ENCODE measurements at regions not wholly inside any gene's neighbourhood (a gene's known extent, or its start where the extent isn't known, plus 50 kb on each side); places are given as distances from the start of the nearest gene placed in this dataset.

DNA sequence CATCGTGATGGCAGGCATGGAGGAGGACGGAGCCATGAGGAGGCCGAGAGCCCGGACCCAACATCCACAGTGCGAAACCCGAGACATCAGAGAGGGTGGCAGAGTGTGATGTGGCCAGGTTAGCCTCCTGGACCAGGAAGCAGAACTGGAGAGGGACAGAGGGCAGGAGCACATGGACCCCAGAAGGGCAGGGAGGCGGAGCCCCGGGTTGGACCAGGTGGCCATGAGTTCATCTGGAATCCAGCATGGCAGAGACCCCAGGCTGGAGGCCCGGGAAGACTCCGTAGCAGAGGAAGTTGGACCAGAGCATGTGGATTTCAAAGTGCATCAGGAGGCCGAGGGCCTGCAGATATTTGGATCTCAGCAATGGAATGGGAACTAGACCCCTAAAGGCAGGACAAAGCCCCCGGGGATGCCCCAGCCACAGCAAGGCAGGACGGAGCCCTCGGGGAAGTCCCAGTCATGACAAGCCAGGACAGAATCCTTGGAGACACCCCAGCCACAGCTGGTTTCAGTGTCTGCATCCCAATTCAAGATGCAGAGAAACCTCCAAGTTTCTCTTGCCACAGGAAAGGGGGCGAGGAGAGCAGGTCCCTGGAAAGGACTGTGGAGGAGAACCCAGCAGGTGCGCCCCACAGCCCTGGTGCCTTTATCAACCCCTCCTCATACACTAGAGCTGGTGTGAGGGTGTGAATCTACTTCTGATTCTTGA, 1393.4 kb downstream of the BRD1 start:
- Histone ChIP-seq H3K9me3 (ENCODE audit: control insufficient read depth in 1 of 2, low read length in 2 of 2) (no peaks in the 10 kb centered on the region), H3K4me3 (ENCODE audit: low read depth in 1 of 2, low read length in 2 of 2) (no peak overlapping the region), H3K9ac (ENCODE audit: low read depth in 1 of 2, low read length in 2 of 2) (no peak overlapping the region), H3K36me3 (ENCODE audit: control insufficient read depth in 1 of 2, insufficient read depth in 2 of 2, low read length in 2 of 2) (no peaks in the 10 kb centered on the region), H3K27me3 (ENCODE audit: control insufficient read depth in 1 of 2, insufficient read depth in 2 of 2, low read length in 2 of 2) (peaks cover 0 to 2% of the 10 kb centered on the region in 2 donors), H3K4me1 (ENCODE audit: control insufficient read depth in 1 of 2, insufficient read depth in 2 of 2, low read length in 2 of 2) (no peaks in the 10 kb centered on the region), H3K27ac (ENCODE audit: low read depth, low read length) (no peak overlapping the region)

DNA sequence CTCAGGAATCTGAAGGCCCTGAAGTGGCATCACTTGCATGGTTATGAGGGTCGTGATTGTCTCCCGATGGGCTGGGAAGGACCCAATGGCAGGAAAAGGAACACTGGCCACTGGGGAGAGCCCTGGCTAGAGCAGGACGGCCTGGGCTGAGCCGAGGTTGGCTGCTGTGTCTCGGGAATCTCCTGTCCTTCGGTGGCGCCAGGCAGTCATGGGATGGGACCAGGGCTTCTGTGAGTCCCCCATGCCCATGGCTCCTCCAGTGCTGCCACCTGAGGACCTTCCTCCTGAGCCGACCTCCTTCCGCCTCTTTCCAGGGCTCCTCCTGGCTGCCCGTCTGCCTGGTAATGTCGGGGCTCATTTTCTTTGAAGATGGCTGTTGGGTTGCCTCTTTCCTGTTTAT, 1394.0 kb downstream of the BRD1 start:
- H3K27ac ChIP-seq (ENCODE audit: low read depth, low read length) = no peak overlapping the region
- no peaks in the 10 kb centered on the region for H3K9me3 ChIP-seq (ENCODE audit: control insufficient read depth in 1 of 2, low read length in 2 of 2)
- no peaks in the 10 kb centered on the region for H3K36me3 ChIP-seq (ENCODE audit: control insufficient read depth in 1 of 2, insufficient read depth in 2 of 2, low read length in 2 of 2)
- no peaks in the 10 kb centered on the region for H3K4me1 ChIP-seq (ENCODE audit: control insufficient read depth in 1 of 2, insufficient read depth in 2 of 2, low read length in 2 of 2)
- no peak overlapping the region for H3K4me3 ChIP-seq (ENCODE audit: low read depth in 1 of 2, low read length in 2 of 2)
- H3K27me3 ChIP-seq (ENCODE audit: control insufficient read depth in 1 of 2, insufficient read depth in 2 of 2, low read length in 2 of 2) = no peaks in the 10 kb centered on the region
- H3K9ac ChIP-seq (ENCODE audit: low read depth in 1 of 2, low read length in 2 of 2) = no peak overlapping the region

DNA sequence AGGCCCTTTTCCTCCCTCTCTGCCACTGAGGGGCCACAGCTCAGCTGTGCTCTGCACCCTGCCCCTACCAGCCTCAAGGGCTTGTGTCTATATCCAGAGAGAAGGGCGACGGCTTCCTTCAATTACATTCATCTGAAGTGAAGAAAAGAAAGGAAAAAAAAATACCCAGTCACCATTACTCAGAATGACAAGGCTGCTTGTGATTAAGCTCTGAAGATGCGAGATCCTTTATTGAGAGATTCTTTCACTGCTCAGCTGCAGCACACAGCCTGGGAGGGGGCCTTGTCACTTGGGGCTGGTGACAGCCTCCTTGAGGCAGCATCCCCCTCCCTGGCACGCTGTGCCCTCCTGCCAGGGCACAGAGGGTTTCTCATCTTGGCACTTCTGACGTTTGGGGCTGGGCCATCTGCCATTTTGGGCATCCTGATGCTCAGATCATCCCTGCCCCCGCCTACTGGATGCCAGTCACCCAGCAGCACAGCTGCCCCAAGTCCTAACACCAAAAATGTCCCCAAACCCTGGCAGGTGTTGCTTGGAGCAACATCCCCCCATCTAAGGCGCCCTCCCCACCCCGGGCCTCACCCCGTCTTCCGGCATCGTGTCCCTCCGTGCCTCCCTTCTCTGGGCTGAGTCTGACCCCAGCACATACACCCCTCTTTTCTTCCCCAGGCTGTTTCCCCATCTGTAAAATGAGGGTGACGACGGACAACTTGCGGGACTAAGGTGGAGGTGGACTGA, 1394.7 kb downstream of the BRD1 start:
- Histone ChIP-seq H3K4me1 (ENCODE audit: control insufficient read depth in 1 of 2, insufficient read depth in 2 of 2, low read length in 2 of 2) (no peaks in the 10 kb centered on the region), H3K27me3 (ENCODE audit: control insufficient read depth in 1 of 2, insufficient read depth in 2 of 2, low read length in 2 of 2) (no peaks in the 10 kb centered on the region), H3K4me3 (ENCODE audit: low read depth in 1 of 2, low read length in 2 of 2) (no peak overlapping the region), H3K36me3 (ENCODE audit: control insufficient read depth in 1 of 2, insufficient read depth in 2 of 2, low read length in 2 of 2) (no peaks in the 10 kb centered on the region), H3K9me3 (ENCODE audit: control insufficient read depth in 1 of 2, low read length in 2 of 2) (no peaks in the 10 kb centered on the region), H3K9ac (ENCODE audit: low read depth in 1 of 2, low read length in 2 of 2) (no peak overlapping the region), H3K27ac (ENCODE audit: low read depth, low read length) (no peak overlapping the region)

DNA sequence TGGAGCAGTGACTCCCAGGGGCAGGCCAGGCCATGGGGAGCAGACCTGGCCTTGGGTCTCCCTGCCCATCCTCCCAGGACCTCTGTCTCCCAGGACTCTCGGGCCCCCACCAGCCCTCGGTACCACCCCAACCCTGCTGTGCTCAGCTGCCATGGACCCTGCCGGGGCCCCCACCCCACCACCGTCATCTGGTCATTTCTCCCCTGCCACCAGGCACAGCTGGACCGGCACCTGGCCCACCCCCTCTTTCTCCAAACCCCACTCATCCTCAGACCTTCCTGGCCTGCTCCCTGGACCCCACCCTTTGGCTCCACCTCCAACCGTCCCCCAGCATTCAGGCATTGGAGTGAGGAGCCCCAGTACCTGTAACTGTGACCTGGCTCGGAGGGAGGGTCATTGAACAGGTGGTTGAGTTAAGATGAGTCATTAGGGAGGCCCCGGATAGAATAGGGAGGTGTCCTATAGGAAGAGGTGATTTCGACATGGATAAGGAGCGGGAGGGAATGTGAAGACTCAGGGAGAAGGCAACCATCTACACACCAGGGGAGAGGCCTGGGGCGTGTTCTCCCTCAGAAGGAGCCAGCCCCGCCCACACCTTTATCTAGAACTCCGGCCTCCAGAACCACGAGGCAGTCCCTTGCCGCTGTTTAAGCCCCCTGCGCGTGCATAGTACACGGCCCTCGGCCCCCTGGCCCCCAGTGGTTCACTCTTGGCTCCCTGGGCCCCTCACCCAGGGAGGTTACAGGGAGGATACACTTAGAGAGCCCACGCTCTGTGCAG, 1395.9 kb downstream of the BRD1 start:
- Histone ChIP-seq H3K27me3 (ENCODE audit: control insufficient read depth in 1 of 2, insufficient read depth in 2 of 2, low read length in 2 of 2) (no peaks in the 10 kb centered on the region), H3K27ac (ENCODE audit: low read depth, low read length) (no peak overlapping the region), H3K4me1 (ENCODE audit: control insufficient read depth in 1 of 2, insufficient read depth in 2 of 2, low read length in 2 of 2) (no peaks in the 10 kb centered on the region), H3K9me3 (ENCODE audit: control insufficient read depth in 1 of 2, low read length in 2 of 2) (no peaks in the 10 kb centered on the region), H3K4me3 (ENCODE audit: low read depth in 1 of 2, low read length in 2 of 2) (no peak overlapping the region), H3K9ac (ENCODE audit: low read depth in 1 of 2, low read length in 2 of 2) (no peak overlapping the region), H3K36me3 (ENCODE audit: control insufficient read depth in 1 of 2, insufficient read depth in 2 of 2, low read length in 2 of 2) (no peaks in the 10 kb centered on the region)

DNA sequence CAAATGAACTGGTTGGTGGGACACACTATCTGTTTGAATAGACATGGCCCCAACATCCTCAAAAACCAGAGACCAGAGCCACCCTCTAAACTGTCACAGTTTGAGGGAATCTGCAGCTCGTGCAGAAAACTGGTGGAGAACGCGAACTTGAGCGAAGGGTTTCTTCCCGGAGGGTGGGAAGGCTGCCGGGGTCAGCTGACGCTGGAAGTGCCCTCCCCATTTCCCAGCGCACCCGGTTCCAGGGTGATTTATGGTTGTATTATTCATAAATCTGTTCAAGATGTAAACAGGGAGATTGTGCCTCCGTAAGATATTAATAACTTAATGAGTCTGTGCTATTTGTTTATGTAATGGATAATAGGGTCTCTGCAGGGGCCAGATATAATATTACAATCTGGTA, 1396.7 kb downstream of the BRD1 start:
- Histone ChIP-seq H3K27me3 (ENCODE audit: control insufficient read depth in 1 of 2, insufficient read depth in 2 of 2, low read length in 2 of 2) (no peaks in the 10 kb centered on the region), H3K9ac (ENCODE audit: low read depth in 1 of 2, low read length in 2 of 2) (no peak overlapping the region), H3K9me3 (ENCODE audit: control insufficient read depth in 1 of 2, low read length in 2 of 2) (no peaks in the 10 kb centered on the region), H3K4me3 (ENCODE audit: low read depth in 1 of 2, low read length in 2 of 2) (no peak overlapping the region), H3K4me1 (ENCODE audit: control insufficient read depth in 1 of 2, insufficient read depth in 2 of 2, low read length in 2 of 2) (no peaks in the 10 kb centered on the region), H3K27ac (ENCODE audit: low read depth, low read length) (no peak overlapping the region), H3K36me3 (ENCODE audit: control insufficient read depth in 1 of 2, insufficient read depth in 2 of 2, low read length in 2 of 2) (no peaks in the 10 kb centered on the region)

DNA sequence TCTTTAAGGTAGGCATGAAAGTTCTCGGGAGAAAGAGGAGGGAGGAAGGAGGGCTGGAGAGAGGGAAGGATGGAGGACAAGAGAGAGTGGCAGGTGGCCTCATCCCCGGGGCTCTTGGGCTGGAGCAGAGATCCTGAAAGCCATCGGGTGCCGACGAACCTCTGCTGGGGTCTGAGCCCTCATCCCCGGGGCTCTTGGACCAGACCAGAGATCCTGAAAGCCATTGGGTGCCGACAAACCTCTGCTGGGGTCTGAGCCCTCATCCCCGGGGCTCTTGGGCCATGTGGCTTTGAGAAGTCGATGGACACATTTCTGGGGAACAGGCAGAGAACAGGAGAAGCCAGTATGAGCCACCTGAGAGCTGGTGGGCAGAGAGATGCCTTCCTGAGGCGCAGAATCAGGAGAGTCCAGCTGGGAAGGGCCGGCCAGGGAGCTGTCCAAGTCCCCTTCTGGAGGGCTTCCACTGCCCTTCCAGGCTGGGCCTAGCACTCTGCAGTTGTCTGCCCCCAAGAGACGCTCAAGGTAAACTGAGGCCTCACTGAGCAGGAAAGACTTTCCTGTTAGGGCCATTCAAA, 1398.1 kb downstream of the BRD1 start:
- no peaks in the 10 kb centered on the region for H3K27me3 ChIP-seq (ENCODE audit: control insufficient read depth in 1 of 2, insufficient read depth in 2 of 2, low read length in 2 of 2)

DNA sequence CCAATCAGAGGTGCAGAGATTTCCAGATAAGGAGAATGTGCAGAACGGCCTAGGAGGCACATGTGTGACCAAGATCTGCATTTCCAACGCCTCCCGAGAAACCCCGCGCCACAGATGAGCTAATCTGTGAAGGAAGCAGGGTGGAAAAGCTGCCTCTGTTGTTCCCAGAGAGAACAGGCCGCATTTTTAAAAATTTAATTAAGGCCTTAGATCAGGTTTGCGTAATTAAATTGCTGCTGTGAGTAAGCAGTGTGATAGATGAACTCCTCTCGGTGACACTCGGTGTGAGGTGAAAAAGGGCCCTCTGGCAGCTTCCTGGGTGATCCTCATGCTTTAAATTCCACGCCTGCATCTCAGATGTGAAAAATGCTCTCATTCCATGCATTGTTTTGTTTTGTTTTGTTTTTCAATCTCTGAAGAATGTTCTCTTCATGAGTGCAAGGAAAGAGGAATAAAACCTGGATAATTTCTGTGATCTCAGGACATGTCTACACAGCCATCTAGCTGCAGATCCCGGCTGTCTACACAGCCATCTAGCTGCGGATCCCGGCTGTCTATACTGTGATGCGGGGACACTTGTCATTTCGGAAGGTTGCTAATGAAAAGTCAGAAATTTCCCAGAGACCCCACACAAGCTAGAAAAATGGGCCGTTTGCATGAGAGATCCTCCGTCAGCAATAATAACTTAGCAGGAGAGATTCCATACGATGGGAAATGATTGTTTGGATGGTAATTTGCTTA, 1398.9 kb downstream of the BRD1 start:
- H3K4me1 ChIP-seq (ENCODE audit: control insufficient read depth in 1 of 2, insufficient read depth in 2 of 2, low read length in 2 of 2) = no peaks in the 10 kb centered on the region
- H3K9me3 ChIP-seq (ENCODE audit: control insufficient read depth in 1 of 2, low read length in 2 of 2) = no peaks in the 10 kb centered on the region
- no peaks in the 10 kb centered on the region for H3K27me3 ChIP-seq (ENCODE audit: control insufficient read depth in 1 of 2, insufficient read depth in 2 of 2, low read length in 2 of 2)
- no peaks in the 10 kb centered on the region for H3K36me3 ChIP-seq (ENCODE audit: control insufficient read depth in 1 of 2, insufficient read depth in 2 of 2, low read length in 2 of 2)
- no peak overlapping the region for H3K9ac ChIP-seq (ENCODE audit: low read depth in 1 of 2, low read length in 2 of 2)
- no peak overlapping the region for H3K27ac ChIP-seq (ENCODE audit: low read depth, low read length)
- no peak overlapping the region for H3K4me3 ChIP-seq (ENCODE audit: low read depth in 1 of 2, low read length in 2 of 2)

More for the DNA sequence above, 1398.1 kb downstream of the BRD1 start:
- H3K4me1 ChIP-seq (ENCODE audit: control insufficient read depth in 1 of 2, insufficient read depth in 2 of 2, low read length in 2 of 2) = no peaks in the 10 kb centered on the region
- H3K36me3 ChIP-seq (ENCODE audit: control insufficient read depth in 1 of 2, insufficient read depth in 2 of 2, low read length in 2 of 2) = no peaks in the 10 kb centered on the region
- H3K9me3 ChIP-seq (ENCODE audit: control insufficient read depth in 1 of 2, low read length in 2 of 2) = no peaks in the 10 kb centered on the region
- H3K9ac ChIP-seq (ENCODE audit: low read depth in 1 of 2, low read length in 2 of 2) = no peak overlapping the region
- H3K27ac ChIP-seq (ENCODE audit: low read depth, low read length) = no peak overlapping the region
- no peak overlapping the region for H3K4me3 ChIP-seq (ENCODE audit: low read depth in 1 of 2, low read length in 2 of 2)

DNA sequence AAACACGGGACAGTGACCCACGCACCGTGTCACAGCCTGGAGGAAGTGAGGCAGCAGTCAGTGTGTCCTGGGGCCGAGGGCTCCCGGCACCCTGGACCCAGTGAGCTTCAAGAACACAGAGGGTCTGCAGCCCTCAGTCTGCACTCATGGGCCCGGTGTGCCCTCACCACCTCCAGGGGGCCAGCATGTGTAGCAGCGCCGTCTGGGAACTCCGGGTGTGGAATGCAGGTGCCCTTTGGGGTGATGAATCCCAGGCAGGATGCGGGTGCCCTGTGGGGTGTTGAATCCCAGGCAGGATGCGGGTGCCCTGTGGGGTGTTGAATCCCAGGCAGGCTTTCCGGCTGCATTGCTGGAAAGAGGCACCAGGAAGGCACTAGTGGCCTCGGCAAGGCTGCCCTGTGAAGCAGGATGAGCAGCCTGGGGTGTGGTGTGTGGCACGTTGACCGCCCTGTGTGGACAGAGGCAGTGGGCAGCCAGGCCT, 1399.9 kb downstream of the BRD1 start:
- Histone ChIP-seq H3K27ac (ENCODE audit: low read depth, low read length) (no peak overlapping the region), H3K36me3 (ENCODE audit: control insufficient read depth in 1 of 2, insufficient read depth in 2 of 2, low read length in 2 of 2) (no peaks in the 10 kb centered on the region), H3K9ac (ENCODE audit: low read depth in 1 of 2, low read length in 2 of 2) (no peak overlapping the region), H3K4me1 (ENCODE audit: control insufficient read depth in 1 of 2, insufficient read depth in 2 of 2, low read length in 2 of 2) (no peaks in the 10 kb centered on the region), H3K27me3 (ENCODE audit: control insufficient read depth in 1 of 2, insufficient read depth in 2 of 2, low read length in 2 of 2) (no peaks in the 10 kb centered on the region), H3K9me3 (ENCODE audit: control insufficient read depth in 1 of 2, low read length in 2 of 2) (no peaks in the 10 kb centered on the region), H3K4me3 (ENCODE audit: low read depth in 1 of 2, low read length in 2 of 2) (no peak overlapping the region)

DNA sequence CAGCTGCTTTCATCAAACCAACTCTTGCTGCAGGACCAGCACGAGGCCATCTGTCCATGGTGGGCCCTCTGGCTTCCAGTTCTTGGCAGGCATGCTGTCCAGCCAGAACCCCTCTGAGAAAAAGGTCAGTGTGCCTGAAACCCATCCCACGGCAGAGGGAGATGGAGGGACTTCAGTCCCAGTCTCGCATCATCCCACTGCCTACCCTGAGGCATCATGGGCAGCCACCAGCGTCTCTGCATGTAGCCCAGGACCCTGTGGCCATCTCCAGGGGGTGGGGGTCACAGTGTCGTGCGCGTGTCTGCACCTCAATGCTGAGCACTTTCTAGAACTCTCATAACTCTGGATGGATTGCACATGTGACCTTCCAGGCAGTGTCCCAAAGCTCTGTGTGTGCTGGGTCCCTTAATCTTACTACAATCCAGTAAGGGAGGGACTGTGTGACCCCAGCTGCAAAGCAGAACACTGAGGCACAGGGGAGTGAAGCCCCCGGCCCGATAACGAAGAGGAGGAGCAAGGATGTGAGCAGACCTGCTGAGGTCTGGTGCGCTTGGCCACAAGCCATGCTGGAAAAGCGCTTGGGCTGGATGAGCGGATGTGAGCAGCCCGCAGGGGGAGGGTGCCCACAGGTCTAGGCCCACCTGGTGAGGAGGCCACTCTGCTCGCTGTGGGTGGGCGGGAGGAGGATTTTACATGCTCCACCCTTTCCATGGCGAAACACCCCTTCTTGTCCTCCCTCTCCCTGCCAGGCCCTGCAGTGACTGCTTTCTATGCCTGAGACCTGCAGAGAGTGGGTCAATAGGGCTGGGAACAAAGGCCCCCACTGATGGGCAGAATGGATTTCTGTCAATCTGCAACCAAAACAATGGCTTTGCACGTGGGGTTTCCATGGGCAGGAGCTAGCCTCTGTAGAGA, 1401.0 kb downstream of the BRD1 start:
- H3K36me3 ChIP-seq (ENCODE audit: control insufficient read depth in 1 of 2, insufficient read depth in 2 of 2, low read length in 2 of 2) = no peaks in the 10 kb centered on the region
- no peaks in the 10 kb centered on the region for H3K27me3 ChIP-seq (ENCODE audit: control insufficient read depth in 1 of 2, insufficient read depth in 2 of 2, low read length in 2 of 2)
- H3K4me1 ChIP-seq (ENCODE audit: control insufficient read depth in 1 of 2, insufficient read depth in 2 of 2, low read length in 2 of 2) = no peaks in the 10 kb centered on the region
- H3K9ac ChIP-seq (ENCODE audit: low read depth in 1 of 2, low read length in 2 of 2) = no peak overlapping the region
- no peak overlapping the region for H3K27ac ChIP-seq (ENCODE audit: low read depth, low read length)
- no peak overlapping the region for H3K4me3 ChIP-seq (ENCODE audit: low read depth in 1 of 2, low read length in 2 of 2)
- no peaks in the 10 kb centered on the region for H3K9me3 ChIP-seq (ENCODE audit: control insufficient read depth in 1 of 2, low read length in 2 of 2)

Measured in duodenal mucosa (tissue), 2 donors.